ENCODE measurements at regions not wholly inside any gene's neighbourhood (a gene's known extent, or its start where the extent isn't known, plus 50 kb on each side); places are given as distances from the start of the nearest gene placed in this dataset.
"Not testable (repeated sequence)": the region's sequence is repeated elsewhere in the genome, so short reads cannot be mapped to it uniquely, and the experiment has no call there.

GRCh38 chr14:105762262-105762661, 235.9 kb downstream of the TMEM121 start:
- DNase-seq: not testable (repeated sequence)

- not testable (repeated sequence) for DNase-seq
Measured at GRCh38 chr14:105764254-105764901, 238.0 kb downstream of the TMEM121 start.

- not testable (repeated sequence) for DNase-seq
Measured at GRCh38 chr14:105765072-105765825, 238.9 kb downstream of the TMEM121 start.

- no peak for DNase-seq
Measured at GRCh38 chr14:105765893-105766614, 239.7 kb downstream of the TMEM121 start.

- no peak for DNase-seq
Measured at GRCh38 chr14:105767315-105767714, 240.9 kb downstream of the TMEM121 start.

GRCh38 chr14:105768039-105768438, 241.7 kb downstream of the TMEM121 start:
- DNase-seq: not testable (repeated sequence)

GRCh38 chr14:105769061-105769730, 242.8 kb downstream of the TMEM121 start:
- not testable (repeated sequence) for DNase-seq

- not testable (repeated sequence) for DNase-seq
Measured at GRCh38 chr14:105770619-105771216, 244.3 kb downstream of the TMEM121 start.

GRCh38 chr14:105771261-105772226, 245.2 kb downstream of the TMEM121 start:
- not testable (repeated sequence) for DNase-seq

- not testable (repeated sequence) for DNase-seq
Measured at GRCh38 chr14:105772710-105773250, 246.4 kb downstream of the TMEM121 start.

- DNase-seq: no peak
Measured at GRCh38 chr14:105773584-105773983, 247.2 kb downstream of the TMEM121 start.

GRCh38 chr14:105774001-105774400, 247.6 kb downstream of the TMEM121 start:
- no peak for DNase-seq

GRCh38 chr14:105774585-105775348, 248.4 kb downstream of the TMEM121 start:
- not testable (repeated sequence) for DNase-seq

GRCh38 chr14:105775349-105775923, 249.1 kb downstream of the TMEM121 start:
- DNase-seq: not testable (repeated sequence)

- not testable (repeated sequence) for DNase-seq
Measured at GRCh38 chr14:105776112-105776511, 249.7 kb downstream of the TMEM121 start.

GRCh38 chr14:105776924-105777323, 250.5 kb downstream of the TMEM121 start:
- DNase-seq: no peak

- no peak for DNase-seq
Measured at GRCh38 chr14:105783707-105784106, 257.3 kb downstream of the TMEM121 start.

- no peak for DNase-seq
Measured at GRCh38 chr14:105793836-105794235, 267.5 kb downstream of the TMEM121 start.

- DNase-seq: no peak
Measured at GRCh38 chr14:105797546-105797945, 271.2 kb downstream of the TMEM121 start.

GRCh38 chr14:105805701-105806100, 279.3 kb downstream of the TMEM121 start:
- no peak for DNase-seq

Measured in inflammatory macrophage (primary cell).